H9 (cell line): ENCODE measurements at regions not wholly inside any gene's neighbourhood (a gene's known extent, or its start where the extent isn't known, plus 50 kb on each side); places are given as distances from the start of the nearest gene placed in this dataset.

Experiments used
- DNase-seq: peaks from one replicate; pipeline ENCODE4 v3.0.0-alpha.2; 2017
- H2AFZ ChIP-seq: one replicate; pipeline ENCODE4 v1.6.1; 2013; ENCODE audit warnings: mild to moderate bottlenecking, low read length, control low read depth, moderate library complexity
- H2AK5ac ChIP-seq: 2 replicates; pipeline ENCODE4 v1.6.1; 2013; ENCODE audit warnings: low read length, control low read depth, mixed read lengths; ENCODE audit not compliant: insufficient read length
- H2BK120ac ChIP-seq: one replicate; pipeline ENCODE4 v1.6.1; 2013; ENCODE audit warnings: low read depth, mild to moderate bottlenecking, low read length, control low read depth, inconsistent platforms; ENCODE audit not compliant: poor library complexity, severe bottlenecking
- H2BK12ac ChIP-seq: 2 replicates; pipeline ENCODE4 v1.6.1; 2013; ENCODE audit warnings: low read length, control low read depth, mixed read lengths, low read depth; ENCODE audit not compliant: insufficient read length
- H2BK15ac ChIP-seq: 2 replicates; pipeline ENCODE4 v1.6.1; 2013; ENCODE audit warnings: low read depth, low read length, control low read depth
- H2BK20ac ChIP-seq: one replicate; pipeline ENCODE4 v1.6.1; 2013; ENCODE audit warnings: low read depth, mild to moderate bottlenecking, low read length, control low read depth, inconsistent platforms; ENCODE audit not compliant: poor library complexity, severe bottlenecking
- H2BK5ac ChIP-seq: 2 replicates; pipeline ENCODE4 v1.6.1; 2013; ENCODE audit warnings: low read length, control low read depth, mixed read lengths; ENCODE audit not compliant: insufficient read length
- H3K14ac ChIP-seq: 2 replicates; pipeline ENCODE4 v1.6.1; 2013; ENCODE audit warnings: low read length, control low read depth; ENCODE audit not compliant: insufficient read depth
- H3K18ac ChIP-seq: 2 replicates; pipeline ENCODE4 v1.6.1; 2013; ENCODE audit warnings: low read depth, mild to moderate bottlenecking, mixed read lengths, low read length, control low read depth; ENCODE audit not compliant: insufficient read length
- H3K23ac ChIP-seq: 2 replicates; pipeline ENCODE4 v1.6.1; 2013; ENCODE audit warnings: low read length, control low read depth, mixed read lengths, low read depth; ENCODE audit not compliant: insufficient read length
- H3K23me2 ChIP-seq: 2 replicates; pipeline ENCODE4 v1.6.1; 2013; ENCODE audit warnings: low read depth, mild to moderate bottlenecking, mixed read lengths, low read length, control low read depth; ENCODE audit not compliant: insufficient read length, poor library complexity, severe bottlenecking
- H3K27ac ChIP-seq: 2 replicates; pipeline ENCODE4 v1.5.1; 2013; ENCODE audit warnings: low read length, control low read depth, mixed read lengths, low read depth; ENCODE audit not compliant: insufficient read length
- H3K27me3 ChIP-seq: 2 replicates; pipeline ENCODE4 v1.6.1; 2013; ENCODE audit warnings: low read length, control low read depth, inconsistent platforms; ENCODE audit not compliant: insufficient read depth
- H3K4ac ChIP-seq: 2 replicates; pipeline ENCODE4 v1.6.1; 2013; ENCODE audit warnings: low read depth, mild to moderate bottlenecking, control low read depth, inconsistent platforms, low read length, moderate library complexity
- H3K4me1 ChIP-seq: 2 replicates; pipeline ENCODE4 v1.6.1; 2013; ENCODE audit warnings: low read length, control low read depth, inconsistent platforms; ENCODE audit not compliant: insufficient read depth
- H3K4me2 ChIP-seq: 2 replicates; pipeline ENCODE4 v1.6.1; 2013; ENCODE audit warnings: low read length, control low read depth, mixed read lengths; ENCODE audit not compliant: insufficient read length, insufficient read depth
- H3K56ac ChIP-seq: 2 replicates; pipeline ENCODE4 v1.6.1; 2013; ENCODE audit warnings: low read depth, mild to moderate bottlenecking, mixed read lengths, low read length, control low read depth; ENCODE audit not compliant: insufficient read length
- H3K79me1 ChIP-seq: 2 replicates; pipeline ENCODE4 v1.6.1; 2013; ENCODE audit warnings: low read depth, mild to moderate bottlenecking, moderate library complexity, low read length, control low read depth, inconsistent platforms; ENCODE audit not compliant: insufficient read depth, poor library complexity, severe bottlenecking
- H3K79me2 ChIP-seq: 2 replicates; pipeline ENCODE4 v1.6.1; 2013; ENCODE audit warnings: low read length, control low read depth, inconsistent platforms; ENCODE audit not compliant: insufficient read depth
- H3K9ac ChIP-seq: 2 replicates; pipeline ENCODE4 v1.6.1; 2013; ENCODE audit warnings: low read length, control low read depth, mixed read lengths; ENCODE audit not compliant: insufficient read length; ENCODE audit errors: extremely low read depth
- H3K9me3 ChIP-seq: one replicate; pipeline ENCODE4 v1.6.1; 2013; ENCODE audit warnings: low read depth, low read length, inconsistent platforms; ENCODE audit not compliant: control insufficient read depth
- H3T11ph ChIP-seq: one replicate; pipeline ENCODE4 v1.6.1; 2013; ENCODE audit warnings: mild to moderate bottlenecking, low read length, control low read depth, inconsistent platforms
- H4K20me1 ChIP-seq: one replicate; pipeline ENCODE4 v1.6.1; 2013; ENCODE audit not compliant: control insufficient read depth, insufficient read length, insufficient read depth
- H4K5ac ChIP-seq: 2 replicates; pipeline ENCODE4 v1.6.1; 2013; ENCODE audit warnings: low read depth, mild to moderate bottlenecking, mixed read lengths, low read length, control low read depth; ENCODE audit not compliant: insufficient read length
- H4K8ac ChIP-seq: replicated peaks from 2 replicates; pipeline ENCODE4 v1.6.1; 2013; ENCODE audit warnings: low read length, control low read depth, mixed read lengths, low read depth; ENCODE audit not compliant: insufficient read length
- H4K91ac ChIP-seq: 2 replicates; pipeline ENCODE4 v1.6.1; 2013; ENCODE audit warnings: low read depth, mild to moderate bottlenecking, moderate library complexity, mixed read lengths, low read length, control low read depth; ENCODE audit not compliant: insufficient read length
- H3K27ac Mint-ChIP-seq, 3 experiments: 2 replicates in 2 of 3; 3 replicates in 1 of 3; pipeline ENCODE4 v1.8.0; 2020 to 2021; ENCODE audit warnings: mixed read lengths in 3 of 3, mild to moderate bottlenecking in 1 of 3, moderate library complexity in 1 of 3
- H3K27me3 Mint-ChIP-seq: 2 replicates; pipeline ENCODE4 v1.8.0; 2021; ENCODE audit warnings: low read depth, mild to moderate bottlenecking, moderate library complexity, mixed read lengths
- H3K36me3 Mint-ChIP-seq, 3 experiments: 2 replicates in 2 of 3; 3 replicates in 1 of 3; pipeline ENCODE4 v1.8.0; 2020 to 2021; ENCODE audit warnings: low read depth in 3 of 3, mixed read lengths in 3 of 3; ENCODE audit not compliant: insufficient read depth in 1 of 3
- H3K4me1 Mint-ChIP-seq, 2 experiments: 2 replicates each; pipeline ENCODE4 v1.8.0; 2020; ENCODE audit warnings: mixed read lengths in 2 of 2
- H3K4me3 Mint-ChIP-seq, 2 experiments: 2 replicates in 1 of 2; 3 replicates in 1 of 2; pipeline ENCODE4 v1.8.0; 2020 to 2021; ENCODE audit warnings: mild to moderate bottlenecking in 2 of 2, mixed read lengths in 2 of 2, moderate library complexity in 1 of 2
- H3K9me3 Mint-ChIP-seq, 2 experiments: 2 replicates in 1 of 2; 3 replicates in 1 of 2; pipeline ENCODE4 v1.8.0; 2020; ENCODE audit warnings: mild to moderate bottlenecking in 2 of 2, mixed read lengths in 2 of 2, moderate library complexity in 1 of 2
- WGBS: extraction: QIAGEN DNeasy Blood & Tissue Kit; methylation state at CpG from one replicate; pipeline ENCODE4 v1.1.7; 2013; ENCODE audit warnings: missing lambda C conversion rate, low lambda C conversion rate, mixed read lengths; ENCODE audit not compliant: insufficient read length; ENCODE audit errors: extremely low coverage; 5-methylcytosine and 5-hydroxymethylcytosine counted together
- TF ChIP-seq, protein P1 (sequence below): fragments of 200-600 bp; sonication (generic); conservative IDR thresholded peaks from 3 replicates; pipeline ENCODE4 v1.8.0; 2021; ENCODE audit warnings: antibody characterized with exemption, mild to moderate bottlenecking

DNA sequence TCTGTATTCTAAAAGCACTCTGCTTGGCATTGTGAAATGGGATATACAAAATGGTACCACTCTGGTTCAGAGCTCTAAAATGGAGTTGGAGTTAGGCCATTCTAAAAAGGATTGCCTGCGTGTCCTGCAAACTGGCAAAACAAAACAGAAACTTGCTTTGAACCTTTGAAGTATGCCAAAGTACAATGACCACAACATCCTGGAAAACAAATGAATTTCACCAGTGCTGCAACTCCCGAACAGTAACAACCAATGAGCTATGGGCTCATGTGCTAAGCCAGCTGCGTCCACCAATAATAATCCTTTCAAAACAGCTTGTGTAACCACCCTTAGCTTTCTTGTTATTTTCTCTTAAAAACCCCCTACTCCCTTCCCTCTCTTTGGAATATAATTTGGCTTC lies 88.4 kb upstream of the CXCL14 start:
- Histone ChIP-seq H3K18ac (no peak overlapping the region), H4K8ac (no peak overlapping the region), H2BK15ac (no peak overlapping the region), H3K23ac (no peak overlapping the region), H3K79me1 (no peaks in the 10 kb centered on the region), H2AFZ (no peak overlapping the region), H2BK20ac (no peak overlapping the region), H2AK5ac (no peak overlapping the region), H3K27ac (no peak overlapping the region), H3K4me1 (no peaks in the 10 kb centered on the region), H3K56ac (no peak overlapping the region), H2BK120ac (no peak overlapping the region), H3K23me2 (no peaks in the 10 kb centered on the region), H4K5ac (no peak overlapping the region), H3K9ac (no peak overlapping the region), H3K4ac (no peak overlapping the region), H3K9me3 (no peaks in the 10 kb centered on the region), H3K4me2 (no peak overlapping the region), H4K91ac (no peak overlapping the region), H2BK5ac (no peak overlapping the region), H3K79me2 (no peaks in the 10 kb centered on the region), H2BK12ac (no peak overlapping the region), H4K20me1 (no peaks in the 10 kb centered on the region), H3K27me3 (no peaks in the 10 kb centered on the region), H3T11ph (no peak overlapping the region), H3K14ac (no peak overlapping the region)
- H3K4me3 Mint-ChIP-seq = no peak overlapping the region
- no peaks in the 10 kb centered on the region for H3K9me3 Mint-ChIP-seq
- no CpG with 5 or more reads among the region's 3 CpGs for WGBS
- DNase-seq = no peak
- TF ChIP-seq, protein P1, sequence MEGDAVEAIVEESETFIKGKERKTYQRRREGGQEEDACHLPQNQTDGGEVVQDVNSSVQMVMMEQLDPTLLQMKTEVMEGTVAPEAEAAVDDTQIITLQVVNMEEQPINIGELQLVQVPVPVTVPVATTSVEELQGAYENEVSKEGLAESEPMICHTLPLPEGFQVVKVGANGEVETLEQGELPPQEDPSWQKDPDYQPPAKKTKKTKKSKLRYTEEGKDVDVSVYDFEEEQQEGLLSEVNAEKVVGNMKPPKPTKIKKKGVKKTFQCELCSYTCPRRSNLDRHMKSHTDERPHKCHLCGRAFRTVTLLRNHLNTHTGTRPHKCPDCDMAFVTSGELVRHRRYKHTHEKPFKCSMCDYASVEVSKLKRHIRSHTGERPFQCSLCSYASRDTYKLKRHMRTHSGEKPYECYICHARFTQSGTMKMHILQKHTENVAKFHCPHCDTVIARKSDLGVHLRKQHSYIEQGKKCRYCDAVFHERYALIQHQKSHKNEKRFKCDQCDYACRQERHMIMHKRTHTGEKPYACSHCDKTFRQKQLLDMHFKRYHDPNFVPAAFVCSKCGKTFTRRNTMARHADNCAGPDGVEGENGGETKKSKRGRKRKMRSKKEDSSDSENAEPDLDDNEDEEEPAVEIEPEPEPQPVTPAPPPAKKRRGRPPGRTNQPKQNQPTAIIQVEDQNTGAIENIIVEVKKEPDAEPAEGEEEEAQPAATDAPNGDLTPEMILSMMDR = no peak
- no peak overlapping the region for H3K27ac Mint-ChIP-seq
- H3K4me1 Mint-ChIP-seq = peaks cover 4 to 6% of the 10 kb centered on the region in 2 experiments
- H3K36me3 Mint-ChIP-seq = no peaks in the 10 kb centered on the region
- peaks cover 17% of the 10 kb centered on the region for H3K27me3 Mint-ChIP-seq
